ENCODE measurements at regions not wholly inside any gene's neighbourhood (a gene's known extent, or its start where the extent isn't known, plus 50 kb on each side); places are given as distances from the start of the nearest gene placed in this dataset.
A peak's percentile ranks its signal among the peaks of the same experiment; 100 is the strongest.

DNA sequence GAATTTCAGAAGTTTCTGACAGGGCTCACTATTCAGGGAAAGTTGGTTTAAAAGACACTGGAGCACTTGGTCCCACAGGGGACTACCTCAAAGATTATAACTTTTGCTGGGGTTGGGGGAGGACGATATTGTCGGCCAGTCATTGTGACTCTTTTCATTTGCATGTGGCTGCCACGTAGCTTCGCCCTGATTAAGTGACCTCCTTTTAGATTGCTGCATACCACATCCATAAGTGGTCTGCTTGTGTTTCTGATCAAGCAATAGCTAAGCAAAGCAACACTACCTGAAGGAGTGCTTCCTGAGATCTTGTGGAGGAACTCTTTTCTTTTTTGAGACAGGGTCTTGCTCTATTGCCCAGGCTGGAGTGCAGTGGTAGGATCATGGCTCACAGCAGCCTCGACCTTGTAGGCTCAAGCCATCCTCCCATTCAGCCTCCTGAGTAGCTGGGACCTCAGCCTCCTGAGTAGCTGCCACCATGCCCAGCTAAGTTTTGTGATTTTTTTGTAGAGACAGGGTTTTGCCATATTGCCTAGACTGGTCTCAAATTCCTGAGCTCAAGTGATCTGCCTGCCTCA lies 691.3 kb downstream of the EPM2A start:
- ATAC-seq: no peak
- no peak for DNase-seq (ENCODE audit: low spot score)
- ChIA-PET POLR2A (no interaction called here), CTCF (interaction anchor here (1.0 kb wide), 1 partner anchor 590 kb away, joined by 3 read pairs; no protein-coding TSS in a partner anchor)
- peaks cover 31% of the 10 kb centered on the region for H3K4me1 Mint-ChIP-seq
- H3K9me3 Mint-ChIP-seq: peaks cover 14% of the 10 kb centered on the region
- H3K27ac Mint-ChIP-seq: no peak overlapping the region
- H3K36me3 Mint-ChIP-seq: peaks cover 9% of the 10 kb centered on the region
- no peaks in the 10 kb centered on the region for H3K27me3 Mint-ChIP-seq (ENCODE audit: low read depth)
- TF ChIP-seq ZNF121 (CRISPR knock-in tag; IDR thresholded peaks at IDR 0.05): peak; percentile 93
- TF ChIP-seq ETV6 (CRISPR knock-in tag; IDR thresholded peaks at IDR 0.05): no peak
- no peak for TF ChIP-seq NFYB (CRISPR knock-in tag; conservative IDR thresholded peaks at IDR 0.05; ENCODE audit: low read depth)
- H3K4me3 Mint-ChIP-seq: no peak overlapping the region

DNA sequence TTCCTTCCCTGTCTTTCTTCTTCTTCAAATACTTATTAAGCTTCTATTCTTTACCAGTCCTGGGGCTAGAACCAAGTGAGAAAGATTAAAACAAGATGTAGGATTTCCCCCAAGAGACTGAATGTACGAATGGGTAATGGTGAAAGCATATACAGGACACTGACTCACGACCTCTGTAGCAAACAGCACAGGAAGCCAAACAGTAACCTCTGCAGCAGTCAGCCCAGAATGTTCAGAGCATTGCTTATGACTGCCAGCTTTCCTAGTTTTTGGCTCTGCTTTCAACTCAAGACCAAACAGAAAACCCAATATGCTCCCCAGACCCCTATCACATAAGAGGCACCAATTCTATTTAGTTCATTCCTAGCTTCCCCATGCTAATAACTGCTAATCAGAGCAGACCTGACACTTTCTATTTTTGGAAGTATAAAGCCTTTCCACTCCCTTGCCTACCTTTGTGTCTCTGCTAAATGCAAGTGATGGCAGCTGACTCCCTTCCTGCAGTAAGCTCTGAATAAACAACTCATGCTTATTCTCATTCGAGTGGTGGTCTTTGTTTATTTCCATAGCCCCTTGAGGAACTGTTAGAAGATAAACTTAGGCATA lies 690.6 kb downstream of the EPM2A start:
- Mint-ChIP-seq H3K36me3 (peaks cover 9% of the 10 kb centered on the region), H3K4me3 (no peak overlapping the region), H3K27me3 (ENCODE audit: low read depth) (no peaks in the 10 kb centered on the region), H3K9me3 (peaks cover 14% of the 10 kb centered on the region), H3K27ac (no peak overlapping the region), H3K4me1 (peaks cover 31% of the 10 kb centered on the region)
- ATAC-seq (peak; percentile 61), DNase-seq (ENCODE audit: low spot score) (no peak)
- ChIA-PET CTCF (interaction anchor here (1.0 kb wide), 1 partner anchor 589 kb away, joined by 3 read pairs; no protein-coding TSS in a partner anchor), POLR2A (no interaction called here)
- TF ChIP-seq, protein P1, sequence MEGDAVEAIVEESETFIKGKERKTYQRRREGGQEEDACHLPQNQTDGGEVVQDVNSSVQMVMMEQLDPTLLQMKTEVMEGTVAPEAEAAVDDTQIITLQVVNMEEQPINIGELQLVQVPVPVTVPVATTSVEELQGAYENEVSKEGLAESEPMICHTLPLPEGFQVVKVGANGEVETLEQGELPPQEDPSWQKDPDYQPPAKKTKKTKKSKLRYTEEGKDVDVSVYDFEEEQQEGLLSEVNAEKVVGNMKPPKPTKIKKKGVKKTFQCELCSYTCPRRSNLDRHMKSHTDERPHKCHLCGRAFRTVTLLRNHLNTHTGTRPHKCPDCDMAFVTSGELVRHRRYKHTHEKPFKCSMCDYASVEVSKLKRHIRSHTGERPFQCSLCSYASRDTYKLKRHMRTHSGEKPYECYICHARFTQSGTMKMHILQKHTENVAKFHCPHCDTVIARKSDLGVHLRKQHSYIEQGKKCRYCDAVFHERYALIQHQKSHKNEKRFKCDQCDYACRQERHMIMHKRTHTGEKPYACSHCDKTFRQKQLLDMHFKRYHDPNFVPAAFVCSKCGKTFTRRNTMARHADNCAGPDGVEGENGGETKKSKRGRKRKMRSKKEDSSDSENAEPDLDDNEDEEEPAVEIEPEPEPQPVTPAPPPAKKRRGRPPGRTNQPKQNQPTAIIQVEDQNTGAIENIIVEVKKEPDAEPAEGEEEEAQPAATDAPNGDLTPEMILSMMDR (IDR thresholded peaks at IDR 0.05): no peak

DNA sequence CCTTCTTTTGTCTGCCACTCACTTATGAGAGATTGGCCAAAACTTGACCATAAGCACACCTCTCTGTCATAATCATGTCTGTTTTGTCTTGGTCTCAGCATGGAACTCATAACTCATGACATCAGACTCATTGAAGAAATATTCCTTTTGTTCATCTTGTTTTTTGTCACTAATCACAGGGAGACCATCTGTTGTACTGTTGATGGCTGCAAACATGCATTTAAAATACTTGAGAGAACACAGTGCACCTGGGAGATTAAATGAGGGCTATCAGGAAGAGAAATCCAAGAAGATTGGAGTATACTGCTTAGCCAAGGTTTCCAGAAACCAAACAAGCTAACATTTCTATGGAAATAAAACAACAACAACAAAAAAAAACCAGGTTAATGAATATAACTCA lies 689.7 kb downstream of the EPM2A start:
- Mint-ChIP-seq H3K4me1 (peaks cover 31% of the 10 kb centered on the region), H3K27me3 (ENCODE audit: low read depth) (no peaks in the 10 kb centered on the region), H3K36me3 (peaks cover 9% of the 10 kb centered on the region), H3K9me3 (peaks cover 10% of the 10 kb centered on the region), H3K27ac (peak overlapping the region; percentile 12; the same call in 1 of the 2 replicates), H3K4me3 (no peak overlapping the region)
- ChIA-PET CTCF (no interaction called here), POLR2A (no interaction called here)
- TF ChIP-seq SP1 (CRISPR knock-in tag; conservative IDR thresholded peaks at IDR 0.05): no peak
- TF ChIP-seq, protein P1 (IDR thresholded peaks at IDR 0.05): no peak
- no peak for TF ChIP-seq FOXJ3 (CRISPR knock-in tag; IDR thresholded peaks at IDR 0.05; ENCODE audit: borderline replicate concordance)
- TF ChIP-seq GABPB1 (CRISPR knock-in tag; IDR thresholded peaks at IDR 0.05): no peak
- DNase-seq (ENCODE audit: low spot score) (no peak), ATAC-seq (no peak)

DNA sequence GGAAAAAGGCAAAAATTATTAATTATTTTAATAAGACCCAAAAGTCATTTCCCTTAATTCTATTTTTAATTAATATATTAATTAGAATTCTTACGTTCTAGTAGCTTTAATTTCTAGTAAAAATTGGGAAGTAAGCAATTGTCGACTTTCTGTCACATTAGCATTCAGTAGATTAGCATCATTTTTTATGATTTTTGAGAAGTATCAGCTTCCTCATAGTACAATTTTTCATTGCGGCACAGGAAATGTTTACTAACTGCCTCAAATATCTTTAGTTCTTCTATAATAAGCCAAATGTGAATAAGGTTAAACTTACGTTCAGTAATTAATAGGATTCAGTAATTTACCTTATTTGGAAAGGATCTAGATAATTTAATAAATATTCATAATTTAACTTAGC lies 687.4 kb downstream of the EPM2A start:
- POLR2A ChIA-PET: no interaction called here
- H3K4me3 Mint-ChIP-seq: no peak overlapping the region
- no peak overlapping the region for H3K27ac Mint-ChIP-seq
- no peaks in the 10 kb centered on the region for H3K9me3 Mint-ChIP-seq
- CTCF ChIA-PET: no interaction called here
- no peaks in the 10 kb centered on the region for H3K27me3 Mint-ChIP-seq (ENCODE audit: low read depth)
- no peaks in the 10 kb centered on the region for H3K36me3 Mint-ChIP-seq
- TF ChIP-seq CBFB (CRISPR knock-in tag; IDR thresholded peaks at IDR 0.05; ENCODE audit: low read depth) (no peak), ZNF121 (CRISPR knock-in tag; IDR thresholded peaks at IDR 0.05) (no peak), ZNF138 (CRISPR knock-in tag; conservative IDR thresholded peaks at IDR 0.05) (no peak), FOXJ3 (CRISPR knock-in tag; IDR thresholded peaks at IDR 0.05; ENCODE audit: borderline replicate concordance) (no peak), TEAD4 (CRISPR knock-in tag; IDR thresholded peaks at IDR 0.05) (no peak), PRRX2 (CRISPR knock-in tag; IDR thresholded peaks at IDR 0.05) (no peak), ATF1 (CRISPR knock-in tag; IDR thresholded peaks at IDR 0.05) (no peak), ELF4 (CRISPR knock-in tag; IDR thresholded peaks at IDR 0.05; ENCODE audit: low read depth) (no peak), TCF7 (CRISPR knock-in tag; IDR thresholded peaks at IDR 0.05; ENCODE audit: low read depth) (no peak)
- TF ChIP-seq, protein P2, sequence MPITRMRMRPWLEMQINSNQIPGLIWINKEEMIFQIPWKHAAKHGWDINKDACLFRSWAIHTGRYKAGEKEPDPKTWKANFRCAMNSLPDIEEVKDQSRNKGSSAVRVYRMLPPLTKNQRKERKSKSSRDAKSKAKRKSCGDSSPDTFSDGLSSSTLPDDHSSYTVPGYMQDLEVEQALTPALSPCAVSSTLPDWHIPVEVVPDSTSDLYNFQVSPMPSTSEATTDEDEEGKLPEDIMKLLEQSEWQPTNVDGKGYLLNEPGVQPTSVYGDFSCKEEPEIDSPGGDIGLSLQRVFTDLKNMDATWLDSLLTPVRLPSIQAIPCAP (CRISPR knock-in tag; IDR thresholded peaks at IDR 0.05): no peak
- TF ChIP-seq, protein P3, sequence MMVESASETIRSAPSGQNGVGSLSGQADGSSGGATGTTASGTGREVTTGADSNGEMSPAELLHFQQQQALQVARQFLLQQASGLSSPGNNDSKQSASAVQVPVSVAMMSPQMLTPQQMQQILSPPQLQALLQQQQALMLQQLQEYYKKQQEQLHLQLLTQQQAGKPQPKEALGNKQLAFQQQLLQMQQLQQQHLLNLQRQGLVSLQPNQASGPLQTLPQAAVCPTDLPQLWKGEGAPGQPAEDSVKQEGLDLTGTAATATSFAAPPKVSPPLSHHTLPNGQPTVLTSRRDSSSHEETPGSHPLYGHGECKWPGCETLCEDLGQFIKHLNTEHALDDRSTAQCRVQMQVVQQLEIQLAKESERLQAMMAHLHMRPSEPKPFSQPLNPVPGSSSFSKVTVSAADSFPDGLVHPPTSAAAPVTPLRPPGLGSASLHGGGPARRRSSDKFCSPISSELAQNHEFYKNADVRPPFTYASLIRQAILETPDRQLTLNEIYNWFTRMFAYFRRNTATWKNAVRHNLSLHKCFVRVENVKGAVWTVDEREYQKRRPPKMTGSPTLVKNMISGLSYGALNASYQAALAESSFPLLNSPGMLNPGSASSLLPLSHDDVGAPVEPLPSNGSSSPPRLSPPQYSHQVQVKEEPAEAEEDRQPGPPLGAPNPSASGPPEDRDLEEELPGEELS (CRISPR knock-in tag; IDR thresholded peaks at IDR 0.05): no peak
- TF ChIP-seq, protein P4, sequence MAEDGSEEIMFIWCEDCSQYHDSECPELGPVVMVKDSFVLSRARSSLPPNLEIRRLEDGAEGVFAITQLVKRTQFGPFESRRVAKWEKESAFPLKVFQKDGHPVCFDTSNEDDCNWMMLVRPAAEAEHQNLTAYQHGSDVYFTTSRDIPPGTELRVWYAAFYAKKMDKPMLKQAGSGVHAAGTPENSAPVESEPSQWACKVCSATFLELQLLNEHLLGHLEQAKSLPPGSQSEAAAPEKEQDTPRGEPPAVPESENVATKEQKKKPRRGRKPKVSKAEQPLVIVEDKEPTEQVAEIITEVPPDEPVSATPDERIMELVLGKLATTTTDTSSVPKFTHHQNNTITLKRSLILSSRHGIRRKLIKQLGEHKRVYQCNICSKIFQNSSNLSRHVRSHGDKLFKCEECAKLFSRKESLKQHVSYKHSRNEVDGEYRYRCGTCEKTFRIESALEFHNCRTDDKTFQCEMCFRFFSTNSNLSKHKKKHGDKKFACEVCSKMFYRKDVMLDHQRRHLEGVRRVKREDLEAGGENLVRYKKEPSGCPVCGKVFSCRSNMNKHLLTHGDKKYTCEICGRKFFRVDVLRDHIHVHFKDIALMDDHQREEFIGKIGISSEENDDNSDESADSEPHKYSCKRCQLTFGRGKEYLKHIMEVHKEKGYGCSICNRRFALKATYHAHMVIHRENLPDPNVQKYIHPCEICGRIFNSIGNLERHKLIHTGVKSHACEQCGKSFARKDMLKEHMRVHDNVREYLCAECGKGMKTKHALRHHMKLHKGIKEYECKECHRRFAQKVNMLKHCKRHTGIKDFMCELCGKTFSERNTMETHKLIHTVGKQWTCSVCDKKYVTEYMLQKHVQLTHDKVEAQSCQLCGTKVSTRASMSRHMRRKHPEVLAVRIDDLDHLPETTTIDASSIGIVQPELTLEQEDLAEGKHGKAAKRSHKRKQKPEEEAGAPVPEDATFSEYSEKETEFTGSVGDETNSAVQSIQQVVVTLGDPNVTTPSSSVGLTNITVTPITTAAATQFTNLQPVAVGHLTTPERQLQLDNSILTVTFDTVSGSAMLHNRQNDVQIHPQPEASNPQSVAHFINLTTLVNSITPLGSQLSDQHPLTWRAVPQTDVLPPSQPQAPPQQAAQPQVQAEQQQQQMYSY (CRISPR knock-in tag; IDR thresholded peaks at IDR 0.05): no peak
- DNase-seq (ENCODE audit: low spot score) (no peak), ATAC-seq (no peak)
- peaks cover 29% of the 10 kb centered on the region for H3K4me1 Mint-ChIP-seq

Measured in WTC11 (cell line).